LNCaP clone FGC (cell line): ENCODE measurements at regions not wholly inside any gene's neighbourhood (a gene's known extent, or its start where the extent isn't known, plus 50 kb on each side); places are given as distances from the start of the nearest gene placed in this dataset.
"Not testable (repeated sequence)": the region's sequence is repeated elsewhere in the genome, so short reads cannot be mapped to it uniquely, and the experiment has no call there.

Experiments
- DNase-seq: peaks from one replicate; pipeline ENCODE4 v3.0.0-alpha.2; 2011; ENCODE audit warnings: low read depth
- H3K4me3 ChIP-seq: 2 replicates; pipeline ENCODE4 v1.5.1; 2011; ENCODE audit warnings: mild to moderate bottlenecking, low read depth, low read length, control low read depth
- TF ChIP-seq, protein P1 (sequence below): IDR thresholded peaks from 2 replicates; pipeline ENCODE4 v1.5.1; 2012; ENCODE audit warnings: mild to moderate bottlenecking; ENCODE audit not compliant: control insufficient read depth, insufficient read depth; ENCODE audit errors: extremely low read depth

DNA sequence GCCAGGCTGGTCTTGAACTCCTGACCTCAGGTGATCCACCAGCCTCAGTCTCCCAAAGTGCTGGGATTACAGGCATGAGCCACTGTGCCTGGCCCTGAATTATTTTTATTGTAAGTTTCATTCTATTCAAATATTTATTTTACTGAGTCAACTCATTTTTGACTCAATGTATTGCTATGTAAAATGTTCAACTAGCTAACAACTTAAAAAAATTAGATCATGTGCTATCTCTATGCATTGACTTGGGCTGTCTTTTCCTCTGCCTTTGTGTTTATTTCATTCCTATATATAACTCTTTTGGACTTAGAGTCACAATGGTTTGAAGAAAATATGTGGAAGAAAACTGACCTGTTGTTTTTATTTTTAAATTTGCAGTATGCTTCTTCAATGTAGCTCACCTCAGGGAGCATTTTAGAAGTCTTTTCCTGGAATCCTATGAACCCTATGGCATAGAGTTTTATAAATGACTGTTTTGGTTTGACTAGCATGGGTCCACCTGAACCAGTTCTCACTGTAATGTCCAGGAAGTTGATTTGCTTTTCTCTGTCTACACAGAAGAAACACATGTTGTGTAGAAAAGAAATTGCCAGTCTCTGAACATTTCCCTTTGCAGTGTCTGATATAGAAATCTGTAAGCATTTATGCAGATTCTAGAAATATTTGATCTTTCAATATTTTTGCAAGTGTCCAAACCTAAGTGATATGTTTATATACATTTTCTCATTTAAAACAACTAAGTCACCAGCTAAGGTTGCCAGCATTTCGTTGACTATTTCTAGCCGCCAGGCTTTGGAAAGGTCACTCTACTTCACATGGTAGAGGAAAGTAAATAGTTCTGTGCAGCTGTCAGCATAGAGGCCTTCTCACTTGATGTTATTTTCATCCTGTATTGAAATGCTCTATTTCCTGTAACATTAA is 138.8 kb downstream of the PCSK1 start:
- TF ChIP-seq, protein P1, sequence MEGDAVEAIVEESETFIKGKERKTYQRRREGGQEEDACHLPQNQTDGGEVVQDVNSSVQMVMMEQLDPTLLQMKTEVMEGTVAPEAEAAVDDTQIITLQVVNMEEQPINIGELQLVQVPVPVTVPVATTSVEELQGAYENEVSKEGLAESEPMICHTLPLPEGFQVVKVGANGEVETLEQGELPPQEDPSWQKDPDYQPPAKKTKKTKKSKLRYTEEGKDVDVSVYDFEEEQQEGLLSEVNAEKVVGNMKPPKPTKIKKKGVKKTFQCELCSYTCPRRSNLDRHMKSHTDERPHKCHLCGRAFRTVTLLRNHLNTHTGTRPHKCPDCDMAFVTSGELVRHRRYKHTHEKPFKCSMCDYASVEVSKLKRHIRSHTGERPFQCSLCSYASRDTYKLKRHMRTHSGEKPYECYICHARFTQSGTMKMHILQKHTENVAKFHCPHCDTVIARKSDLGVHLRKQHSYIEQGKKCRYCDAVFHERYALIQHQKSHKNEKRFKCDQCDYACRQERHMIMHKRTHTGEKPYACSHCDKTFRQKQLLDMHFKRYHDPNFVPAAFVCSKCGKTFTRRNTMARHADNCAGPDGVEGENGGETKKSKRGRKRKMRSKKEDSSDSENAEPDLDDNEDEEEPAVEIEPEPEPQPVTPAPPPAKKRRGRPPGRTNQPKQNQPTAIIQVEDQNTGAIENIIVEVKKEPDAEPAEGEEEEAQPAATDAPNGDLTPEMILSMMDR = no peak
- H3K4me3 ChIP-seq = no peak overlapping the region
- DNase-seq = no peak

DNA sequence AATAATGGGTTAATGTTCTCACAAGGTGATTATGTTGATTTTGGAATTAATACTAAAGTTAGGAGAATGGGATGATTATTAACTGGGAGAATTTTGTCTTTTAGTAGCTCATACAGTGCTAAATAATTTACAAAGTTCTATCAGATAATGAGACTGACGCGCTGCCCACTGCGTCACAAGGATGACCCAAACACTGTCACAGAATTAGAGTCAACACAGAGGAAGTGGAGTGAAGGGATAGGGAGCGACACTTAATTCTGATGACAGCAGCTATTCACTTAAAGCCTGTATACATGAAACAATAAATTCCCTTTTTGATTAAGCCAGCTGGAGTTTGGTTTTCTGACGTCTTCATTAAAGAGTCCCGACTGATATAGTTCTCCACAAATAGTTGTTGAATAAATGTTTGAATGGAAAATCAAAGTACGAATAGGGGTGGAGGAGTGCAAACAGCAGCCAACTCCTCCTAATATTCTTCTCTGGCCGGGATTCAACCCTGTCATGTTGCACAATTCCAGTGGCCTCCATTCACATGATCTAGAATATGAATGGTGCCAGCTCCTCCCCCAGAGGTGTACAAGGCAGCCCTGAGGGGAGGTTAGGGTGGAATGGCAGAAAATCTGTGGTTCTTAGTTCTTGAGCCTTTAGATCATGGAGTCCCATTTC is 140.3 kb downstream of the PCSK1 start:
- TF ChIP-seq, protein P1 = no peak
- H3K4me3 ChIP-seq = no peak overlapping the region
- DNase-seq = no peak

DNA sequence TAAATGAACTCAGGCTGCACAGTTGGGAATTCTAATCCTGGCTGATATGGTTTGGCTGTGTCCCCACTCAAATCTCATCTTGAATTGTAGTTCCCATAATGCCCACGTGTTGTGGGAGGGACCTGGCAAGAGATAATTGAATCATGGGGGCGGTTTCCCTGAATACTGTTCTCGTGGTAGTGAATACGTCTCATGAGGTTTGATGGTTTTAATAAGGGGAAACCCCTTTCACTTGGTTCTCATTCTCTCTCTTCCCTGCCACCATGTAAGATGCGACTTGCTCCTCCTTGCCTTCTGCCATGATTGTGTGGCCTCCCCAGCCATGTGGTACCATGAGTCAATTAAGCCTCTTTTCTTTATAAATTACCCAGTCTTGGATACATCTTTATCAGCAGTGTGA is 143.8 kb downstream of the PCSK1 start:
- not testable (repeated sequence) for H3K4me3 ChIP-seq, DNase-seq

DNA sequence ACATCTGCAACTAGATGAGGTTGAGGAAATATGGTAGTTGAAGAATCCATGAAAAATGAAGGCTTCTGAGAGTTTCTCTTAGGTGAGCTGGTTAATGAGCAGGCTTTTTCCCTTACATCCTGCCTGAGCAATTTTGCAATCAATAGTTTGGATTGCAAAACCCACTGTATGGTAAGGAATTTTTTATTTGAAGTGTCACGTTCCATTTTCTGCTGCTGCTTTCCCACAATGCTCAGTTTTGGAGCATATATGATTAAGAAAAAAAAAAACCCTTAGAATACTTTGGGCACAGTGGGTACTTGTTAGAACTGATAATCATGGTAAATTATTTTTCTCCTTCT is 144.2 kb downstream of the PCSK1 start:
- TF ChIP-seq, protein P1 = no peak
- no peak overlapping the region for H3K4me3 ChIP-seq
- no peak for DNase-seq

DNA sequence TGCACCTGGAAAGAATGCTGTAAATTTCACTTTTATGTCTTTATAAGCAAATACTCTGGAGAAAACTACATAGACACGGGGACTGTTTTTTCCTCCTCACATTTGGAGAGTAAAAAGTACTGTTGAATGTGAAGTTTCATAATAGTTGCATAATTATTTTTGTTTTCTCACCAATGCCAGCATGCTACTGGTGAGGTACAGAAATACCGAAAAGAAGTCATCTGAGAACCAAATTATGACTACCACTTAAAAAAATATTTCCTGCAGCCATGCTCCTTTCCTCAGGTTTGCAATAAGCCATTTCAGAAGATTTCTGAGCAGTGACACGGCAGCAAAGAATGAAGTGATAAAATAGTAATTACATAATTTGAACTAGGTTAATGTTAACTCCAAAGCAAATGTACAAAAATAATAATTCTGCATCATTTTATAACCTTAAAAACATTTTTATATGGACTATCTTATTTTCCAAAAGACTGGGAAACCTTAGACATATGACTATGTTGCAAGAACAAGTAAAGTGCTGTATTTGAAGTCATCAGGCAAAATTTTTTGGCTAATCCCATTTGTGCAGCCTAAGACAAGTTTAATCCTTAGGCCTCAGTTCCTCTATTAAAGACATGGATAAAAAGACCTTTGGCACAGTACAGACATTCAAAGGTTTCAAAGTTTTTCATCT is 144.7 kb downstream of the PCSK1 start:
- DNase-seq = no peak
- TF ChIP-seq, protein P1 = no peak
- H3K4me3 ChIP-seq = no peak overlapping the region

DNA sequence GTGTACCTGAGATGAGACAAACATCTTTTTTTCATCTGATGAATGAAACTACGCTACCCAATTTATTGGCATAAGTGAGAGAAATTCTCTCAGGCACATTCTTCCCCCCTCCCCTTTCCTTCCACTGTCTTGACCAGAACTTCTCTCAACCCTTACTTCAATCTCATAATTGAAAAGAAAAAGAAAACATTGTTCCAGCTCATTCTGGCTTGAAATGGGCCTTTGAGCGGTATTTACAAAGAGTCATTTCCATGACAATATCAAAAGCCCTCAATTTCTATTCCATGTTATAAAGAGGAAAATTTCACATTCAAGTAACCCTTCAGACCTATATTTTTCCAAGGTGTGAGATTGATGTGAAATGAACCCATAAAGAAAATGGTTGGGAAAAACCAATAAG is 145.9 kb downstream of the PCSK1 start:
- no peak for DNase-seq
- H3K4me3 ChIP-seq = no peak overlapping the region
- TF ChIP-seq, protein P1 = no peak

DNA sequence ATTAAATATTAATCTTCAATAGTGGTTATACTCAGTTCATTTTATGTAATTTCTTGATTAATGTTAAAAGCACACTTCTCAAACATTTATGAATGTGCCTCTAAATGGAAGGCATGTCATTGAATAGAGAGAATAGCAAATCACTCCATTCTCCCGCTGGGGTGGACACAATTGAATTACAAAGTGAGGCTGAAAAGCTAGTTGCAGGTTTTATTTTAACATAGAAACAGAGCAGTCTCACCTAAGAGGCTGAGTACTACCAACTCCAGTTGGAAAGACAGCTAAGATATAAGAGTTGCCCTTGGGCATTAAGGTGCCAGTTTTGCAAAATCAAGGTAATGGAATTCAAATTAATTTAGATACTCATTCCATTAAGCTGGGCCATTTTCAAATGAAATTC is 147.2 kb downstream of the PCSK1 start:
- no peak for DNase-seq
- TF ChIP-seq, protein P1 = no peak
- no peak overlapping the region for H3K4me3 ChIP-seq
